ENCODE measurements at regions not wholly inside any gene's neighbourhood (a gene's known extent, or its start where the extent isn't known, plus 50 kb on each side); places are given as distances from the start of the nearest gene placed in this dataset.

DNA sequence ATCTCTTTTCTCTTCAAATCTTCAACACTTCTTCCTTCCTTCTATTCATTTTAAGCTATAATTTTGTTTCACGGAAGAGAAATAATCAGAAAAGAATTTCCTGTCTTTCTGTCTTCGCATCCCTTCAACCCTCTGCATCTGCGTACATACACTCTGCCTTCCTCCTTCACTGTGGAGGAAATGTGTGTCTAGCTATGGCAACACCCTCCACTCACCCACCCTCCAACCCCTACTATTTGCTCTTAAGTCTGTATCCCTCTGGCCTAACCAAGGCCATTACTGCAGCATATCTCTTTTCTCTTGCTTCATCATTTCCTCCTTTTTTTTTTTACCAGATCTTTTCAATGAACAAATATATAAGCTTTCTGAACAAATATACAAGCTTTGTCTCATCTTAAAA, 105.7 kb upstream of the NUDT12 start:
- intact Hi-C loops (cut with DNase I), result no loop called here
- no peak for ATAC-seq
- 48 to 62% methylated on average over 3 of the region's 3 CpGs for WGBS, 2 donors

DNA sequence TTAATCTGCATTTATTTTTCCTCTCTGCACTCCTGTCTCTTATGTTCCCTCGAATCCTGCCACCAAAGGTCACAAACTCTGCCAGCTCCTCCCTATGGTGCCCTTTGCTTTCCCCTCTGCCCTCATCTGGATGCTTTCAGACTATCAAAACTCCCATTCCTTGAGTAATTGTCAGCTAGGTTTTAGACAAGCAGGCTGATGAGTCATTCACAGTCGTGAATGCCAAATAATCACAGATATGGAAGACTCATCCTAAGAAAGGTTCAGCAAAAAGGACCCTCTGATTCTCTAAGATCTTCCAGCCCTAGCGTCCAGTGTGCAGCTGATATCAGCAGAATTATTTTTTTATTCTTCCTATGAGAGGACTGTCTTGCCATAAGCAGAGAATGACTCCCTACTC, 104.5 kb upstream of the NUDT12 start:
- H3K4me1 ChIP-seq, result no peaks in the 10 kb centered on the region
- DNase-seq (no peak), ATAC-seq (no peak)
- TF ChIP-seq, protein P1, sequence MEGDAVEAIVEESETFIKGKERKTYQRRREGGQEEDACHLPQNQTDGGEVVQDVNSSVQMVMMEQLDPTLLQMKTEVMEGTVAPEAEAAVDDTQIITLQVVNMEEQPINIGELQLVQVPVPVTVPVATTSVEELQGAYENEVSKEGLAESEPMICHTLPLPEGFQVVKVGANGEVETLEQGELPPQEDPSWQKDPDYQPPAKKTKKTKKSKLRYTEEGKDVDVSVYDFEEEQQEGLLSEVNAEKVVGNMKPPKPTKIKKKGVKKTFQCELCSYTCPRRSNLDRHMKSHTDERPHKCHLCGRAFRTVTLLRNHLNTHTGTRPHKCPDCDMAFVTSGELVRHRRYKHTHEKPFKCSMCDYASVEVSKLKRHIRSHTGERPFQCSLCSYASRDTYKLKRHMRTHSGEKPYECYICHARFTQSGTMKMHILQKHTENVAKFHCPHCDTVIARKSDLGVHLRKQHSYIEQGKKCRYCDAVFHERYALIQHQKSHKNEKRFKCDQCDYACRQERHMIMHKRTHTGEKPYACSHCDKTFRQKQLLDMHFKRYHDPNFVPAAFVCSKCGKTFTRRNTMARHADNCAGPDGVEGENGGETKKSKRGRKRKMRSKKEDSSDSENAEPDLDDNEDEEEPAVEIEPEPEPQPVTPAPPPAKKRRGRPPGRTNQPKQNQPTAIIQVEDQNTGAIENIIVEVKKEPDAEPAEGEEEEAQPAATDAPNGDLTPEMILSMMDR (IDR thresholded peaks at IDR 0.05), result no peak
- intact Hi-C loops (cut with DNase I), result no loop called here
- no peaks in the 10 kb centered on the region for H3K36me3 ChIP-seq
- H3K4me3 ChIP-seq, result no peak overlapping the region
- H3K27me3 ChIP-seq, result no peaks in the 10 kb centered on the region
- WGBS, 2 donors, result 26 to 51% methylated on average over 3 of the region's 3 CpGs
- H3K27ac ChIP-seq, result no peak overlapping the region
- peaks cover 0 to 25% (median 8%) of the 10 kb centered on the region in 11 donors for H3K9me3 ChIP-seq

More for the DNA sequence above, 105.7 kb upstream of the NUDT12 start:
- H3K27me3 ChIP-seq, result no peaks in the 10 kb centered on the region
- peaks cover 0 to 13% (median 0%) of the 10 kb centered on the region in 11 donors for H3K9me3 ChIP-seq
- no peak for DNase-seq
- H3K4me3 ChIP-seq, result no peak overlapping the region
- TF ChIP-seq, protein P1 (IDR thresholded peaks at IDR 0.05), result no peak
- H3K4me1 ChIP-seq, result no peaks in the 10 kb centered on the region
- H3K27ac ChIP-seq, result no peak overlapping the region
- H3K36me3 ChIP-seq, result no peaks in the 10 kb centered on the region

DNA sequence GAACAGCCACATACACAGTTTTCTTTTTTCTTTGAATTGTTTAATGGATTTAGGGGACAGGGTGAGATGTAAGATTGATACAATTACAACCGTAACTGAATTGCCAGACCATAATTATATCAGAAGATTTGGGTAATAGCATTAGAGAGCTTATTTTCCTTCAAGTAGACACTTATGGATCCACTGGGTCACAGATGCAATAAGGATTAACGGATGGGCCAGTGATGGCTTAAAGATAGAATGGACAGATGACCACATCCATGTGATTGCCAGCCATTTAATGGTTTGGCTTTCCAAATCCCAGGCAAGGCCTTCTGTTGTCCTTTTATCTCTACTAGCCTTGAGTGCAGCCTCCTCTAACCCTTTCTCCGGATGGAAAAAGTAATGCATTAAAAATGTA, 94.7 kb upstream of the NUDT12 start:
- no peak overlapping the region for H3K4me3 ChIP-seq
- no peak overlapping the region for H3K27ac ChIP-seq
- no peaks in the 10 kb centered on the region for H3K36me3 ChIP-seq
- peaks cover 0 to 4% (median 0%) of the 10 kb centered on the region in 7 donors for H3K27me3 ChIP-seq
- TF ChIP-seq, protein P1 (IDR thresholded peaks at IDR 0.05), result no peak
- H3K4me1 ChIP-seq, result no peaks in the 10 kb centered on the region
- DNase-seq (no peak), ATAC-seq (no peak)
- intact Hi-C loops (cut with DNase I), result no loop called here
- H3K9me3 ChIP-seq, result peaks cover 0 to 7% (median 0%) of the 10 kb centered on the region in 11 donors
- WGBS, 2 donors, result 88 to 94% methylated on average over 3 of the region's 3 CpGs

DNA sequence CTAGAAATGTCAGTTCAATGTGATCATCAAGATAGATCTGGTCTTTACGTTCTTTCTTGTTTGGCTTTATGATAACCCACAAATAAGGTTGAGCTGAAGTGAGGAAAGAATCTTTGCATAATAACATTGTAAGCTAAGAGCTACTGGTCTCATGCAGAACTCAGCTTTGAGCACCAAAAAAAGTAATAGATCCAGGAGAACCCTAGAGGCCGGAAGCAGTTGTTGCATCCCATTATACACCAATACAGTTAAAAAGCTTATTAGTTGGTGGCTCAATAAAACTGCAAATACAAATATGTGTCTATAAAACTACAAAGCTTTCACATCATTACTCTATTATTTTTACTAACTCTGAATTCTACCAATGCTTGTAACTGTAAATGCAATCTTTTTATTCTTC, 85.5 kb upstream of the NUDT12 start:
- 92% methylated on average over 2 of the region's 2 CpGs for WGBS, 2 donors
- peaks cover 0 to 4% (median 0%) of the 10 kb centered on the region in 7 donors for H3K27me3 ChIP-seq
- H3K4me3 ChIP-seq, result no peak overlapping the region
- no peaks in the 10 kb centered on the region for H3K4me1 ChIP-seq
- no peak overlapping the region for H3K27ac ChIP-seq
- H3K9me3 ChIP-seq, result no peaks in the 10 kb centered on the region
- no peak for ATAC-seq
- intact Hi-C loops (cut with DNase I), result no loop called here
- TF ChIP-seq, protein P1 (IDR thresholded peaks at IDR 0.05), result no peak
- no peak for DNase-seq
- H3K36me3 ChIP-seq, result no peaks in the 10 kb centered on the region
